OCI-LY7 (cell line): ENCODE measurements at regions not wholly inside any gene's neighbourhood (a gene's known extent, or its start where the extent isn't known, plus 50 kb on each side); places are given as distances from the start of the nearest gene placed in this dataset.

Source experiments
- BruUV-seq: library from RNA; stranded (reverse); fragments of 400-500 nt; replicated peaks from 2 replicates; lab custom pipeline; 2021; lab: Mats Ljungman, UMichigan
- CTCF ChIA-PET: fragments of 300-600 bp; sonication (Branson Sonifier 250); formaldehyde crosslinking; loops from one replicate; lab custom pipeline; 2022; ENCODE audit warnings: antibody characterized with exemption; ENCODE audit not compliant: unreplicated experiment; lab: Charles Lee
- POLR2A ChIA-PET: fragments of 300-600 bp; sonication (Branson Sonifier 250); formaldehyde crosslinking; loops from one replicate; lab custom pipeline; 2022; ENCODE audit warnings: antibody characterized with exemption; lab: Charles Lee
- DNase-seq: peaks from one replicate; pipeline ENCODE4 v3.0.0-alpha.2; 2015; ENCODE audit warnings: low spot score
- H2AFZ ChIP-seq: fragments of 200-600 bp; sonication (generic), shearing (Covaris generic); 2 replicates; pipeline ENCODE4 v1.6.1; 2014; ENCODE audit warnings: mild to moderate bottlenecking, antibody characterized with exemption, low read length, moderate library complexity
- H3K27ac ChIP-seq: fragments of 200-600 bp; sonication (generic); 2 replicates; pipeline ENCODE4 v1.5.1; 2014; ENCODE audit warnings: mixed run types, low read depth, mild to moderate bottlenecking, moderate library complexity, low read length, inconsistent platforms; ENCODE audit not compliant: poor library complexity, severe bottlenecking
- H3K36me3 ChIP-seq: fragments of 200-600 bp; sonication (generic); 2 replicates; pipeline ENCODE4 v1.6.1; 2014; ENCODE audit warnings: mild to moderate bottlenecking, antibody characterized with exemption, low read length, moderate library complexity, mixed read lengths; ENCODE audit not compliant: insufficient read depth
- H3K4me1 ChIP-seq: fragments of 200-600 bp; sonication (generic); 2 replicates; pipeline ENCODE4 v1.5.1; 2014; ENCODE audit warnings: mild to moderate bottlenecking, low read length; ENCODE audit not compliant: insufficient read depth, poor library complexity, severe bottlenecking
- H3K4me2 ChIP-seq: fragments of 200-600 bp; sonication (generic); 2 replicates; pipeline ENCODE4 v1.6.1; 2014; ENCODE audit warnings: mild to moderate bottlenecking, low read length
- H3K4me3 ChIP-seq: fragments of 200-600 bp; sonication (generic); 2 replicates; pipeline ENCODE4 v1.5.1; 2014; ENCODE audit warnings: mild to moderate bottlenecking, low read depth, low read length; ENCODE audit not compliant: poor library complexity, severe bottlenecking
- H3K79me2 ChIP-seq: fragments of 200-600 bp; sonication (generic); 2 replicates; pipeline ENCODE4 v1.6.1; 2016; ENCODE audit warnings: low read depth, mild to moderate bottlenecking, low read length, moderate library complexity, mixed read lengths; ENCODE audit not compliant: insufficient read depth
- H3K9me2 ChIP-seq: fragments of 200-600 bp; sonication (generic); 2 replicates; pipeline ENCODE4 v1.6.1; 2016; ENCODE audit warnings: mild to moderate bottlenecking, low read length, mixed read lengths; ENCODE audit not compliant: insufficient read depth
- H3K9me3 ChIP-seq: fragments of 200-600 bp; sonication (generic); 2 replicates; pipeline ENCODE4 v1.6.1; 2014; ENCODE audit warnings: mild to moderate bottlenecking, mixed run types, low read length, mixed read lengths
- H4K20me1 ChIP-seq: fragments of 200-600 bp; sonication (generic); 2 replicates; pipeline ENCODE4 v1.6.1; 2014; ENCODE audit warnings: mild to moderate bottlenecking, antibody characterized with exemption, low read length, moderate library complexity, mixed read lengths; ENCODE audit not compliant: insufficient read depth
- EZH2phosphoT487 ChIP-seq: fragments of 200-600 bp; sonication (generic); IDR thresholded peaks from 2 replicates; pipeline ENCODE4 v1.6.1; 2018; ENCODE audit warnings: low read depth, borderline replicate concordance, mild to moderate bottlenecking, mixed run types, antibody characterized with exemption, low read length, moderate library complexity, mixed read lengths
- intact Hi-C: fragments of 100-400 bp; cut with micrococcal nuclease; formaldehyde crosslinking; loops from one replicate; pipeline ENCODE4 v1.10.0; 2022; ENCODE audit not compliant: unreplicated experiment
- TF ChIP-seq, protein P1 (sequence below): fragments of 200-600 bp; sonication (generic); conservative IDR thresholded peaks from 2 replicates; pipeline ENCODE4 v1.5.1; 2014; ENCODE audit warnings: mild to moderate bottlenecking, antibody characterized with exemption, low read length, moderate library complexity, mixed read lengths

DNA sequence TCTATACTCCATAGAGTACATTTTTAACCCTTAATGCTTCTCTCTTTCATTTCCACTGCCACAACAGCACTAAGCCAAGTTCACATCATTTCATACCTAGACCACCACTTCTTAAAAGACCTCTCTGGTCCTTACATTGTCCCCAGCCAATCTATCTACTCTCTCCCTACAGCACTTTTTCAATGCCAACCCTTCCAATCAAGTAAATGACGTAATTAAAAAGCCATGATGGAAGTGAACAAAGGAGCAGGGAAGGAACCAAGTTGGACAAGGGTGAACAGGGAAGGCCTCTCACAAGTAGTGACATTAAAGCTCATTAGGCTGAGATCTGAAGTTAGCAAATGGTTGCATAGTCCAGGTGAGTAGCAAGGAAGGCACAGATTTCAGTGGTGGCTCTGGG lies 195.1 kb upstream of the CCDC150 start:
- no peak for DNase-seq
- Histone ChIP-seq H3K27ac (no peak overlapping the region), H3K36me3 (no peaks in the 10 kb centered on the region), H3K4me1 (no peaks in the 10 kb centered on the region), H3K9me2 (no peaks in the 10 kb centered on the region), H3K4me3 (no peak overlapping the region), H3K79me2 (no peaks in the 10 kb centered on the region), H3K9me3 (no peaks in the 10 kb centered on the region), H3K4me2 (no peak overlapping the region), H4K20me1 (no peaks in the 10 kb centered on the region), H2AFZ (no peak overlapping the region)
- BruUV-seq: no TSS peak
- intact Hi-C loops: no loop called here
- ChIA-PET POLR2A (interaction anchor here (0.6 to 0.7 kb wide), 2 partner anchors 638 to 1843 kb away, joined by 3 read pairs; no protein-coding TSS in a partner anchor), CTCF (no interaction called here)
- TF ChIP-seq, protein P1, sequence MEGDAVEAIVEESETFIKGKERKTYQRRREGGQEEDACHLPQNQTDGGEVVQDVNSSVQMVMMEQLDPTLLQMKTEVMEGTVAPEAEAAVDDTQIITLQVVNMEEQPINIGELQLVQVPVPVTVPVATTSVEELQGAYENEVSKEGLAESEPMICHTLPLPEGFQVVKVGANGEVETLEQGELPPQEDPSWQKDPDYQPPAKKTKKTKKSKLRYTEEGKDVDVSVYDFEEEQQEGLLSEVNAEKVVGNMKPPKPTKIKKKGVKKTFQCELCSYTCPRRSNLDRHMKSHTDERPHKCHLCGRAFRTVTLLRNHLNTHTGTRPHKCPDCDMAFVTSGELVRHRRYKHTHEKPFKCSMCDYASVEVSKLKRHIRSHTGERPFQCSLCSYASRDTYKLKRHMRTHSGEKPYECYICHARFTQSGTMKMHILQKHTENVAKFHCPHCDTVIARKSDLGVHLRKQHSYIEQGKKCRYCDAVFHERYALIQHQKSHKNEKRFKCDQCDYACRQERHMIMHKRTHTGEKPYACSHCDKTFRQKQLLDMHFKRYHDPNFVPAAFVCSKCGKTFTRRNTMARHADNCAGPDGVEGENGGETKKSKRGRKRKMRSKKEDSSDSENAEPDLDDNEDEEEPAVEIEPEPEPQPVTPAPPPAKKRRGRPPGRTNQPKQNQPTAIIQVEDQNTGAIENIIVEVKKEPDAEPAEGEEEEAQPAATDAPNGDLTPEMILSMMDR: no peak
- TF ChIP-seq EZH2phosphoT487: no peak

GRCh38 chr2:196445991-196446390 lies 193.5 kb upstream of the CCDC150 start:
- TF ChIP-seq EZH2phosphoT487: no peak
- TF ChIP-seq, protein P1: no peak
- H3K4me1 ChIP-seq: no peaks in the 10 kb centered on the region
- no peaks in the 10 kb centered on the region for H4K20me1 ChIP-seq
- no peaks in the 10 kb centered on the region for H3K9me3 ChIP-seq
- H3K4me3 ChIP-seq: no peak overlapping the region
- no peaks in the 10 kb centered on the region for H3K9me2 ChIP-seq
- no TSS peak for BruUV-seq
- H2AFZ ChIP-seq: no peak overlapping the region
- H3K36me3 ChIP-seq: no peaks in the 10 kb centered on the region
- H3K79me2 ChIP-seq: no peaks in the 10 kb centered on the region
- H3K4me2 ChIP-seq: no peak overlapping the region
- intact Hi-C loops: no loop called here
- no peak for DNase-seq
- ChIA-PET CTCF (no interaction called here), POLR2A (interaction anchor here (0.5 kb wide), 1 partner anchor 9 kb away, joined by 3 read pairs; no protein-coding TSS in a partner anchor)
- H3K27ac ChIP-seq: no peak overlapping the region

DNA sequence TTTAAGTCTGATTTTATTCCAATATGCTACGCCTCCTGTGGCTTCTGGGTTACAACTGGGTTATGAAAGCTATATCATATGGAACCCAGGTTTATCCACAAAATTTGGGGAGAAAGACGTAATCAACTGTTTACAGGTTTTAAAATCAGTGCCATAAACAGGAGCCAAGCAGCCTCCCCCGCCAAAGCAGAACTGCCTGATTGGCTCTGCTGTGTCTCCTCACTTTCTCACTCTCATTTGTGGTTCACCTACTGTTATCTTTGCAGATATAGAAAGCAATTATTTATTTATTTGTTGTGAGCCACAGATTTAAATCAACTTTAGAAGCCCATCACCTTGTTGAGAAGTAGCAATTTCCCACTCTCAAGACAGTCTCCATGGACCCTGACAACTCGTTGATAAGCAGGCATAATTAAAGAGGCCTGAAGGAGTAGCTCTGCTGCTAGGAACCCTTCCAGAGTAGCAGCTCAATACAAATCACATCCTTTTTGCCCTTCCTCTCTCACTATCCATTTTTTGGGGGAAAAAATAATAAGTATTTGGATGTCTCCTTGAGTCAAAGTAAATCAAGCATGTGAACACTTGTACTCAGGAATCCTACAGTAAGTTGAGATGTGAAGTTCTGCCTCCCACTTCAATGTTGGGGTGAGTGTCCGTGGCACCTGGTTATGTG lies 191.0 kb upstream of the CCDC150 start:
- H2AFZ ChIP-seq: no peak overlapping the region
- CTCF ChIA-PET: no interaction called here
- H3K4me1 ChIP-seq: no peaks in the 10 kb centered on the region
- TF ChIP-seq, protein P1: no peak
- no peak for TF ChIP-seq EZH2phosphoT487
- H3K9me3 ChIP-seq: no peaks in the 10 kb centered on the region
- H4K20me1 ChIP-seq: no peaks in the 10 kb centered on the region
- intact Hi-C loops: no loop called here
- no peaks in the 10 kb centered on the region for H3K9me2 ChIP-seq
- no peaks in the 10 kb centered on the region for H3K79me2 ChIP-seq
- BruUV-seq: no TSS peak
- H3K4me3 ChIP-seq: no peak overlapping the region
- POLR2A ChIA-PET: interaction anchor here (1.3 kb wide), 1 partner anchor 10 kb away, joined by 3 read pairs; no protein-coding TSS in a partner anchor
- no peak overlapping the region for H3K27ac ChIP-seq
- H3K36me3 ChIP-seq: no peaks in the 10 kb centered on the region
- DNase-seq: no peak
- no peak overlapping the region for H3K4me2 ChIP-seq
